Prostate gland (tissue), 2 donors: ENCODE measurements at regions not wholly inside any gene's neighbourhood (a gene's known extent, or its start where the extent isn't known, plus 50 kb on each side); places are given as distances from the start of the nearest gene placed in this dataset.

ENCODE experiments used
- POLR2A ChIP-seq: fragments of 450-650 bp; IDR thresholded peaks from one replicate; pipeline ENCODE4 v1.6.1; 2016; ENCODE audit warnings: antibody characterized with exemption, mild to moderate bottlenecking
- TF ChIP-seq, protein P1 (sequence below), 4 experiments: fragments of 200-600 bp in 2 of 4; fragments of 450-650 bp in 2 of 4; sonication (generic) in 2 of 4; IDR thresholded peaks; 1 replicate in 3 of 4; 2 replicates in 1 of 4; pipeline ENCODE4 v1.5.1; 2016 to 2019; ENCODE audit warnings: antibody characterized with exemption in 4 of 4, mild to moderate bottlenecking in 2 of 4, moderate library complexity in 2 of 4

DNA sequence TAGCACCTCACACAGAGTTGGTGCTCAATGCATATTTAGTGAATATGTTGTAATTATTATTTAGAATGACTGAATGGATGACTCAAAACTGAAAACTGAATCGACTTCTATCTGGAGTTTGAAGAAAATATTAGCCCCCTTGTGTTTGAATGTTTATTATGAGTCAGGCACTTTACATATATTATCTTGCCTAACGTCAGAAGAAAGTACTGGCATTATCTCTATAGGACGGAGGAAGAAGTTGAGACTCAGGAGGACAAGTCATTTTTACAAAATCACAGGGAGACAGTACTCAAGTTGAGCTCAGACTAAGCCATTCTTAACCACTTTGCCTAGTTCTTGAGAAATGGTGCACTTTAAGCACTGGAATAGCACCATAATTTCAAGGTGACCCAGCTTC lies 684.0 kb downstream of the UTRN start:
- TF ChIP-seq, protein P1, sequence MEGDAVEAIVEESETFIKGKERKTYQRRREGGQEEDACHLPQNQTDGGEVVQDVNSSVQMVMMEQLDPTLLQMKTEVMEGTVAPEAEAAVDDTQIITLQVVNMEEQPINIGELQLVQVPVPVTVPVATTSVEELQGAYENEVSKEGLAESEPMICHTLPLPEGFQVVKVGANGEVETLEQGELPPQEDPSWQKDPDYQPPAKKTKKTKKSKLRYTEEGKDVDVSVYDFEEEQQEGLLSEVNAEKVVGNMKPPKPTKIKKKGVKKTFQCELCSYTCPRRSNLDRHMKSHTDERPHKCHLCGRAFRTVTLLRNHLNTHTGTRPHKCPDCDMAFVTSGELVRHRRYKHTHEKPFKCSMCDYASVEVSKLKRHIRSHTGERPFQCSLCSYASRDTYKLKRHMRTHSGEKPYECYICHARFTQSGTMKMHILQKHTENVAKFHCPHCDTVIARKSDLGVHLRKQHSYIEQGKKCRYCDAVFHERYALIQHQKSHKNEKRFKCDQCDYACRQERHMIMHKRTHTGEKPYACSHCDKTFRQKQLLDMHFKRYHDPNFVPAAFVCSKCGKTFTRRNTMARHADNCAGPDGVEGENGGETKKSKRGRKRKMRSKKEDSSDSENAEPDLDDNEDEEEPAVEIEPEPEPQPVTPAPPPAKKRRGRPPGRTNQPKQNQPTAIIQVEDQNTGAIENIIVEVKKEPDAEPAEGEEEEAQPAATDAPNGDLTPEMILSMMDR (IDR thresholded peaks at IDR 0.05), result no peak
- no peak for TF ChIP-seq POLR2A
